ENCODE measurements at regions not wholly inside any gene's neighbourhood (a gene's known extent, or its start where the extent isn't known, plus 50 kb on each side); places are given as distances from the start of the nearest gene placed in this dataset.

DNA sequence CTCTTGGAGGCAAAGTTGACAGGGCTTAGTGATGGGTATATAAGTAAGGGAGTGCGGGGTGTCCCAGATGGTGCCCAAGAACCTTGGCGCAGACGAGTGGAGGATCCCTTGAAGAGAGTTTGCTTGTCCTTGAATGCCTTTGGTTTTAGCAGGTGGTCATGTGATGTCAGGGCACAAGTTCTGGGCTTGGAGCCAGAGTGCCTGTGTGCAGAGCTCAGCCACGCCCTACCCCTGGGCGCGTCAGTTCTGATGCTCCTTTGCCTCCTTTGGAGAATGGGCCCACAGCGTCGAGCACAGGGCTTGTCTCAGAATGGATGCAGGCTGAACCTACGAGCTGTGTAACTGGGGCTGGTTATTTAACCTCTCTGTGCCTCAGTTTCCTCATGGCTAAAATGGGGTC is 412.2 kb upstream of the EEF2KMT start:
- TF ChIP-seq, protein P1, sequence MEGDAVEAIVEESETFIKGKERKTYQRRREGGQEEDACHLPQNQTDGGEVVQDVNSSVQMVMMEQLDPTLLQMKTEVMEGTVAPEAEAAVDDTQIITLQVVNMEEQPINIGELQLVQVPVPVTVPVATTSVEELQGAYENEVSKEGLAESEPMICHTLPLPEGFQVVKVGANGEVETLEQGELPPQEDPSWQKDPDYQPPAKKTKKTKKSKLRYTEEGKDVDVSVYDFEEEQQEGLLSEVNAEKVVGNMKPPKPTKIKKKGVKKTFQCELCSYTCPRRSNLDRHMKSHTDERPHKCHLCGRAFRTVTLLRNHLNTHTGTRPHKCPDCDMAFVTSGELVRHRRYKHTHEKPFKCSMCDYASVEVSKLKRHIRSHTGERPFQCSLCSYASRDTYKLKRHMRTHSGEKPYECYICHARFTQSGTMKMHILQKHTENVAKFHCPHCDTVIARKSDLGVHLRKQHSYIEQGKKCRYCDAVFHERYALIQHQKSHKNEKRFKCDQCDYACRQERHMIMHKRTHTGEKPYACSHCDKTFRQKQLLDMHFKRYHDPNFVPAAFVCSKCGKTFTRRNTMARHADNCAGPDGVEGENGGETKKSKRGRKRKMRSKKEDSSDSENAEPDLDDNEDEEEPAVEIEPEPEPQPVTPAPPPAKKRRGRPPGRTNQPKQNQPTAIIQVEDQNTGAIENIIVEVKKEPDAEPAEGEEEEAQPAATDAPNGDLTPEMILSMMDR (IDR thresholded peaks at IDR 0.05) = no peak
- H3K27ac ChIP-seq = no peak overlapping the region
- no peaks in the 10 kb centered on the region for H3K4me1 ChIP-seq (ENCODE audit: control insufficient read depth in 1 of 2, low read depth in 2 of 2)
- H3K36me3 ChIP-seq = no peaks in the 10 kb centered on the region
- H3K9me3 ChIP-seq = no peaks in the 10 kb centered on the region
- ATAC-seq (ENCODE audit: insufficient number of reproducible peaks, low FRiP score, low read depth) = no peak
- H3K4me3 ChIP-seq = no peak overlapping the region
- no peaks in the 10 kb centered on the region for H3K27me3 ChIP-seq (replicated peaks; ENCODE audit: insufficient read depth)
- DNase-seq (ENCODE audit: low spot score) = no peak

DNA sequence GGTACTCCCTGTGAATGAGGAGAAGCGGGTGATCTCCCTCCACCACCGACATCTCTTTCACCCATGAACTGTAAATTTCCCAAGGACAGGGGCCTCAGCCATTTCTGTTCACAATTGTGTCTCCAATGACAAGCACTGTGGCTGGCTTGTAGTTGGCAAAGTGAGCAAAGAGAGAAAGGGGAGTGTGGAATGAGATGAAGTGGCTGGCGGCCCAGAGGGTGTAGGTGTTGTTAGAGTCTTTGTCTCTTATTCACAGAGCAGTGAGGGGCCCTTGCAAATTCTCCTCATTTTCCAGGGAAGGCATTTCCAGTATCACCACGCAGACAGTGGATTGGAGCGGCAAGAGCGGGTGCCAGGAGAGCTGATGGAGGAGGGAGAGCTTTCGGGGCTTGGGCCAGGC is 411.7 kb upstream of the EEF2KMT start:
- Histone ChIP-seq H3K36me3 (no peaks in the 10 kb centered on the region), H3K9me3 (no peaks in the 10 kb centered on the region), H3K27me3 (replicated peaks; ENCODE audit: insufficient read depth) (no peaks in the 10 kb centered on the region), H3K4me3 (no peak overlapping the region), H3K27ac (no peak overlapping the region), H3K4me1 (ENCODE audit: control insufficient read depth in 1 of 2, low read depth in 2 of 2) (no peaks in the 10 kb centered on the region)
- DNase-seq (ENCODE audit: low spot score) (no peak), ATAC-seq (ENCODE audit: insufficient number of reproducible peaks, low FRiP score, low read depth) (no peak)
- TF ChIP-seq, protein P1 (IDR thresholded peaks at IDR 0.05) = no peak

DNA sequence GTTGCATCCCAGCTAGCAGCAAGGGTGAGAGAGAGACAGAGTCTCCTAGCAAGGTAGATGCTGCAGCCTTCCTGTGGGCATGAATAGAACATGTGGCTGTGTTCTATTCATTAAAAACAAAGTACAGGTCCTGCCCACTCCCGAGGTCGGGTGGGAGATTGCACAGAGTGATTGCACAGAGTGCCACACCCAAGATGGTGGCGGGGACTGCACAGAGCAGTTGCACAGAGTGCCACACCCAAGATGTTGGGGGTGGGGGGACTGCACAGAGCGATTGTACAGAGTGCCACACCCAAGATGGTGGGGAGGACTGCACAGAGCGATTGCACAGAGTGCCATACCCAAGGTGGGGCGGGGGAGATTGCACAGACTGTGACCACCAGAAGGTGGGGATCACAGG is 410.8 kb upstream of the EEF2KMT start:
- DNase-seq (ENCODE audit: low spot score) (no peak), ATAC-seq (ENCODE audit: insufficient number of reproducible peaks, low FRiP score, low read depth) (no peak)
- H3K36me3 ChIP-seq = no peaks in the 10 kb centered on the region
- no peaks in the 10 kb centered on the region for H3K9me3 ChIP-seq
- no peaks in the 10 kb centered on the region for H3K27me3 ChIP-seq (replicated peaks; ENCODE audit: insufficient read depth)
- no peak overlapping the region for H3K27ac ChIP-seq
- H3K4me1 ChIP-seq (ENCODE audit: control insufficient read depth in 1 of 2, low read depth in 2 of 2) = no peaks in the 10 kb centered on the region
- TF ChIP-seq, protein P1 (IDR thresholded peaks at IDR 0.05) = no peak
- H3K4me3 ChIP-seq = no peak overlapping the region

DNA sequence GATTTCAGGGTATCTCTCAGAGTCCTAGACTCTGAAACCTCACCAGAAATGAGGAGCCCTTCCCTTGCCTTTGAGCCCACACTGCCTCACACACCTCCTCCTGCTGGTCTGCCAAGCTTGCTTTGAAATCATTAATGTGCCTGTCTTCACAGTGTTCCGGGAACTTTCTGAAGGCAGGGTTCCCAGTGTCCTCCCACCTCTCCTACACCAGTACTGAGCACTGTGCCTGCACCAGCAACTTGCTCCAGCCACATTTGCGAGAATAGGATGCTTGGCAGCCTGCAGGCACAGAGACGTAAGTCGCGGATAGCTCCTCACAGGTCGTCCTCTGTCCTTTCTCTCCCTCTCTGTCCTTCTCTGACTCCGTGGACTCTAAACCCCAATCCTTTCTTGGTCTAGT is 408.4 kb upstream of the EEF2KMT start:
- no peak overlapping the region for H3K27ac ChIP-seq
- TF ChIP-seq, protein P1 (IDR thresholded peaks at IDR 0.05) = no peak
- ATAC-seq (ENCODE audit: insufficient number of reproducible peaks, low FRiP score, low read depth) (no peak), DNase-seq (ENCODE audit: low spot score) (no peak)
- H3K9me3 ChIP-seq = no peaks in the 10 kb centered on the region
- no peak overlapping the region for H3K4me3 ChIP-seq
- no peaks in the 10 kb centered on the region for H3K4me1 ChIP-seq (ENCODE audit: control insufficient read depth in 1 of 2, low read depth in 2 of 2)
- no peaks in the 10 kb centered on the region for H3K27me3 ChIP-seq (replicated peaks; ENCODE audit: insufficient read depth)
- no peaks in the 10 kb centered on the region for H3K36me3 ChIP-seq

DNA sequence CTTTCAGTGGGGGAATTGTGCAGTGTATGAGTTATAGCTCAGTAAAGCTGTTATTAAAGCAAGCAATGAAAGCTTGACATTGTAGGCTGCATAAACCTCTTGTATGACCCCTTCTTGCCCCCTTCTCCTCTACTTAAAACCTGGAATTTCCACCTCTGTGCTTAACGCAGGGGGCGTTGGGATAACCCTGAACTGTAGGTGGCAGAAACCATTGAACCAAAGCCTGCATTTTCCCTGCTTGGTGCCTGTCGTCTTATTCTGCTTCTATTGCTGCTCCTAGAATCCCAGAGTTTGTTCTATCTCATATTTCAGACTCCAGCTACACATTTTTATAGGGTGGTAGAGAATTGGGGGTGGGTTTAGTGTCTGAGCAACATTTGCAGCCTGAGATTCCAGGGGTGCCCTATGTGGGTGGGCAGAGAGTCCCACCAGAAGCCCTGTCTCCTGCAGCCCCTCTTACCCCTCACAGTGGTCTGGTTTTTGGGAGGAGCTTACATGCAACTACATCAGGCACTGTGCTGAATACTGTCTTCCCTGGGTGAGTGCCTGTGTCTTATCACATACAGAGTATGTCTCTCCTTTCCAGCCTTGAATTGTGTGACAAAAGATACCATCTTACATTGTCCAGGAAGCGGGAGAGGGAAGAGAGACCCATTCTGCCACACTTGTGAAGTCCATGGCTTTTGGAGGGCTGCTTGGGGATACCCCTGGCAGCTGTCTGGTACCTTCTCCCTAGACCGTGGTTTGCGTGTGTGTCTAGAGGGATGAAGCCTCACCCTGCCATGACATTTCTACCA is 407.7 kb upstream of the EEF2KMT start:
- H3K9me3 ChIP-seq = no peaks in the 10 kb centered on the region
- no peak overlapping the region for H3K27ac ChIP-seq
- H3K36me3 ChIP-seq = no peaks in the 10 kb centered on the region
- TF ChIP-seq, protein P1 (IDR thresholded peaks at IDR 0.05) = no peak
- no peaks in the 10 kb centered on the region for H3K27me3 ChIP-seq (replicated peaks; ENCODE audit: insufficient read depth)
- ATAC-seq (ENCODE audit: insufficient number of reproducible peaks, low FRiP score, low read depth) (no peak), DNase-seq (ENCODE audit: low spot score) (no peak)
- H3K4me3 ChIP-seq = no peak overlapping the region
- H3K4me1 ChIP-seq (ENCODE audit: control insufficient read depth in 1 of 2, low read depth in 2 of 2) = no peaks in the 10 kb centered on the region

Measured in thoracic aorta (tissue), 2 donors.